Neural progenitor cell (in vitro differentiated cells): ENCODE measurements at regions not wholly inside any gene's neighbourhood (a gene's known extent, or its start where the extent isn't known, plus 50 kb on each side); places are given as distances from the start of the nearest gene placed in this dataset.

ENCODE experiments used
- DNase-seq: peaks from one replicate; pipeline ENCODE4 v3.0.0-alpha.2; 2016; ENCODE audit warnings: low spot score
- H2AFZ ChIP-seq: fragments of 200-600 bp; sonication (generic); replicated peaks from 2 replicates; pipeline ENCODE4 v1.6.1; 2016; ENCODE audit warnings: antibody characterized with exemption
- H3F3A ChIP-seq: fragments of 200-600 bp; sonication (generic); 2 replicates; pipeline ENCODE4 v1.6.1; 2016; ENCODE audit warnings: antibody characterized with exemption, low read depth
- H3K27ac ChIP-seq: fragments of 200-600 bp; sonication (generic); 2 replicates; pipeline ENCODE4 v1.5.1; 2016; ENCODE audit warnings: mild to moderate bottlenecking
- H3K27me3 ChIP-seq: fragments of 200-600 bp; sonication (generic); 2 replicates; pipeline ENCODE4 v1.6.1; 2016; ENCODE audit warnings: mild to moderate bottlenecking, moderate library complexity
- H3K36me3 ChIP-seq: fragments of 200-600 bp; sonication (generic); 2 replicates; pipeline ENCODE4 v1.5.1; 2016
- H3K4me1 ChIP-seq: fragments of 200-600 bp; sonication (generic); 2 replicates; pipeline ENCODE4 v1.6.1; 2016; ENCODE audit warnings: mixed run types
- H3K4me2 ChIP-seq: fragments of 200-600 bp; sonication (generic); 2 replicates; pipeline ENCODE4 v1.6.1; 2016
- H3K4me3 ChIP-seq: fragments of 200-600 bp; sonication (generic); 2 replicates; pipeline ENCODE4 v1.5.1; 2016
- H3K79me2 ChIP-seq: fragments of 200-600 bp; sonication (generic); 2 replicates; pipeline ENCODE4 v1.6.1; 2016; ENCODE audit warnings: low read depth
- H3K9ac ChIP-seq: fragments of 200-600 bp; sonication (generic); 2 replicates; pipeline ENCODE4 v1.6.1; 2016
- H3K9me3 ChIP-seq: fragments of 200-600 bp; sonication (generic); 2 replicates; pipeline ENCODE4 v1.5.1; 2016; ENCODE audit warnings: low read depth
- H4K20me1 ChIP-seq: fragments of 200-600 bp; sonication (generic); 2 replicates; pipeline ENCODE4 v1.6.1; 2016; ENCODE audit warnings: low read depth
- H3K27ac Mint-ChIP-seq: 3 replicates; pipeline ENCODE4 v1.8.0; 2021; ENCODE audit warnings: mixed read lengths
- H3K27me3 Mint-ChIP-seq: 2 replicates; pipeline ENCODE4 v1.8.0; 2022; ENCODE audit warnings: low read depth, mild to moderate bottlenecking, inconsistent platforms, moderate library complexity, mixed read lengths; ENCODE audit not compliant: insufficient read depth
- H3K36me3 Mint-ChIP-seq: 3 replicates; pipeline ENCODE4 v1.8.0; 2021; ENCODE audit warnings: mixed read lengths
- H3K4me1 Mint-ChIP-seq: 3 replicates; pipeline ENCODE4 v1.8.0; 2021; ENCODE audit warnings: mixed read lengths
- H3K4me3 Mint-ChIP-seq: 3 replicates; pipeline ENCODE4 v1.8.0; 2021; ENCODE audit warnings: mild to moderate bottlenecking, moderate library complexity, mixed read lengths
- H3K9me3 Mint-ChIP-seq: 3 replicates; pipeline ENCODE4 v1.8.0; 2020; ENCODE audit warnings: mixed read lengths
- CTCF ChIP-seq: fragments of 200-600 bp; sonication (generic); IDR thresholded peaks from 2 replicates; pipeline ENCODE4 v1.5.1; 2017; ENCODE audit warnings: antibody characterized with exemption, mild to moderate bottlenecking
- EZH2 ChIP-seq: fragments of 200-600 bp; sonication (generic); IDR thresholded peaks from 2 replicates; pipeline ENCODE4 v1.6.1; 2017; ENCODE audit warnings: antibody characterized with exemption, mild to moderate bottlenecking, moderate library complexity
- EZH2phosphoT487 ChIP-seq: fragments of 200-600 bp; sonication (generic); IDR thresholded peaks from 2 replicates; pipeline ENCODE4 v1.6.1; 2017; ENCODE audit warnings: antibody characterized with exemption

GRCh38 chr18:10378688-10379420 lies 75.6 kb upstream of the APCDD1 start:
- no peaks in the 10 kb centered on the region for H3K36me3 ChIP-seq
- H3K9me3 ChIP-seq = no peaks in the 10 kb centered on the region
- Mint-ChIP-seq H3K4me1 (peaks cover 53% of the 10 kb centered on the region), H3K4me3 (no peak overlapping the region), H3K36me3 (no peaks in the 10 kb centered on the region), H3K9me3 (peaks cover 6% of the 10 kb centered on the region), H3K27ac (no peak overlapping the region), H3K27me3 (peaks cover 14% of the 10 kb centered on the region)
- H3K79me2 ChIP-seq = no peaks in the 10 kb centered on the region
- TF ChIP-seq CTCF (no peak), EZH2phosphoT487 (no peak), EZH2 (no peak)
- H3K27ac ChIP-seq = no peak overlapping the region
- H2AFZ ChIP-seq = no peak overlapping the region
- DNase-seq = no peak
- no peaks in the 10 kb centered on the region for H3F3A ChIP-seq
- H3K4me3 ChIP-seq = no peak overlapping the region
- H3K9ac ChIP-seq = no peak overlapping the region
- no peaks in the 10 kb centered on the region for H3K27me3 ChIP-seq
- H3K4me1 ChIP-seq = peaks cover 3% of the 10 kb centered on the region
- no peaks in the 10 kb centered on the region for H4K20me1 ChIP-seq
- no peak overlapping the region for H3K4me2 ChIP-seq

- Mint-ChIP-seq H3K4me1 (peaks cover 46% of the 10 kb centered on the region), H3K9me3 (peaks cover 6% of the 10 kb centered on the region), H3K27ac (peak overlapping the region; percentile 7), H3K27me3 (peaks cover 14% of the 10 kb centered on the region), H3K4me3 (no peak overlapping the region), H3K36me3 (no peaks in the 10 kb centered on the region)
- DNase-seq = no peak
- no peak overlapping the region for H3K9ac ChIP-seq
- no peaks in the 10 kb centered on the region for H3K27me3 ChIP-seq
- H3K36me3 ChIP-seq = no peaks in the 10 kb centered on the region
- H3K27ac ChIP-seq = no peak overlapping the region
- no peak overlapping the region for H3K4me2 ChIP-seq
- no peak overlapping the region for H3K4me3 ChIP-seq
- H3F3A ChIP-seq = no peaks in the 10 kb centered on the region
- H3K4me1 ChIP-seq = peaks cover 3% of the 10 kb centered on the region
- H4K20me1 ChIP-seq = no peaks in the 10 kb centered on the region
- no peak for TF ChIP-seq EZH2
- TF ChIP-seq EZH2phosphoT487 = no peak
- TF ChIP-seq CTCF = no peak
- H3K9me3 ChIP-seq = no peaks in the 10 kb centered on the region
- H3K79me2 ChIP-seq = no peaks in the 10 kb centered on the region
- H2AFZ ChIP-seq = no peak overlapping the region
Measured at GRCh38 chr18:10379522-10379921, 74.9 kb upstream of the APCDD1 start.

GRCh38 chr18:10381516-10381915 lies 72.9 kb upstream of the APCDD1 start:
- peaks cover 39% of the 10 kb centered on the region for H3K4me1 Mint-ChIP-seq
- no peak overlapping the region for H3K4me3 Mint-ChIP-seq
- no peaks in the 10 kb centered on the region for H4K20me1 ChIP-seq
- H3K36me3 ChIP-seq = no peaks in the 10 kb centered on the region
- H3K4me3 ChIP-seq = no peak overlapping the region
- H3K27me3 Mint-ChIP-seq = peaks cover 14% of the 10 kb centered on the region
- H3K4me1 ChIP-seq = peaks cover 13% of the 10 kb centered on the region
- TF ChIP-seq EZH2phosphoT487 (no peak), CTCF (no peak), EZH2 (no peak)
- H2AFZ ChIP-seq = no peak overlapping the region
- H3K4me2 ChIP-seq = no peak overlapping the region
- DNase-seq = no peak
- no peak overlapping the region for H3K27ac Mint-ChIP-seq
- no peaks in the 10 kb centered on the region for H3K36me3 Mint-ChIP-seq
- no peaks in the 10 kb centered on the region for H3K9me3 ChIP-seq
- H3K9ac ChIP-seq = no peak overlapping the region
- no peak overlapping the region for H3K27ac ChIP-seq
- H3K79me2 ChIP-seq = no peaks in the 10 kb centered on the region
- peaks cover 6% of the 10 kb centered on the region for H3K9me3 Mint-ChIP-seq
- no peaks in the 10 kb centered on the region for H3K27me3 ChIP-seq
- H3F3A ChIP-seq = no peaks in the 10 kb centered on the region
